Suprapubic skin (tissue), 4 donors: ENCODE measurements at regions not wholly inside any gene's neighbourhood (a gene's known extent, or its start where the extent isn't known, plus 50 kb on each side); places are given as distances from the start of the nearest gene placed in this dataset.

Source experiments
- CTCF ChIP-seq, 2 donors: fragments of 200-600 bp in 1 of 2; fragments of 450-650 bp in 1 of 2; sonication (generic) in 1 of 2; IDR thresholded peaks; one replicate each; pipeline ENCODE4 v1.5.1; 2016 to 2019; ENCODE audit warnings: antibody characterized with exemption in 2 of 2, mild to moderate bottlenecking in 1 of 2, moderate library complexity in 1 of 2
- EP300 ChIP-seq: sonication (generic); formaldehyde crosslinking; IDR thresholded peaks from one replicate; pipeline ENCODE4 v1.6.1; 2017; ENCODE audit warnings: antibody characterized with exemption
- POLR2A ChIP-seq, 2 donors: fragments of 450-650 bp; IDR thresholded peaks; one replicate each; pipeline ENCODE4 v1.6.1; 2017; ENCODE audit warnings: antibody characterized with exemption in 2 of 2, mild to moderate bottlenecking in 2 of 2, moderate library complexity in 2 of 2
- POLR2AphosphoS5 ChIP-seq, 3 donors: sonication (generic); formaldehyde crosslinking; IDR thresholded peaks; one replicate each; pipeline ENCODE4 v1.6.1; 2017; ENCODE audit warnings: antibody characterized with exemption in 3 of 3

- TF ChIP-seq POLR2AphosphoS5 (IDR thresholded peaks at IDR 0.05) (no peak), CTCF (IDR thresholded peaks at IDR 0.05) (no peak), EP300 (no peak), POLR2A (IDR thresholded peaks at IDR 0.05) (no peak)
Observed at GRCh38 chr9:21708260-21708711, 94.2 kb upstream of the MTAP start.
